PFSK-1 (cell line): ENCODE measurements at regions not wholly inside any gene's neighbourhood (a gene's known extent, or its start where the extent isn't known, plus 50 kb on each side); places are given as distances from the start of the nearest gene placed in this dataset.

Experiments used
- POLR2AphosphoS5 ChIP-seq: IDR thresholded peaks from 2 replicates; pipeline ENCODE4 v1.6.1; 2012; ENCODE audit warnings: low read depth, mild to moderate bottlenecking, control low read depth, low read length, moderate library complexity
- REST ChIP-seq, 2 experiments: IDR thresholded peaks; 2 replicates each; pipeline versions ENCODE4 v1.6.1 to v1.8.0; 2011 to 2012; ENCODE audit warnings: low read depth in 2 of 2, low read length in 2 of 2, control low read depth in 1 of 2, inconsistent platforms in 1 of 2, mild to moderate bottlenecking in 1 of 2, moderate library complexity in 1 of 2; ENCODE audit not compliant: insufficient read depth in 1 of 2

GRCh38 chr1:170247751-170248521 lies 102.2 kb downstream of the NTMT2 start:
- TF ChIP-seq POLR2AphosphoS5 = no peak
- TF ChIP-seq REST (IDR thresholded peaks at IDR 0.05; ENCODE audit: insufficient read depth in 1 of 2, low read depth in 2 of 2, low read length in 2 of 2) = no peak
